ENCODE measurements at regions not wholly inside any gene's neighbourhood (a gene's known extent, or its start where the extent isn't known, plus 50 kb on each side); places are given as distances from the start of the nearest gene placed in this dataset.
A peak's percentile ranks its signal among the peaks of the same experiment; 100 is the strongest.

DNA sequence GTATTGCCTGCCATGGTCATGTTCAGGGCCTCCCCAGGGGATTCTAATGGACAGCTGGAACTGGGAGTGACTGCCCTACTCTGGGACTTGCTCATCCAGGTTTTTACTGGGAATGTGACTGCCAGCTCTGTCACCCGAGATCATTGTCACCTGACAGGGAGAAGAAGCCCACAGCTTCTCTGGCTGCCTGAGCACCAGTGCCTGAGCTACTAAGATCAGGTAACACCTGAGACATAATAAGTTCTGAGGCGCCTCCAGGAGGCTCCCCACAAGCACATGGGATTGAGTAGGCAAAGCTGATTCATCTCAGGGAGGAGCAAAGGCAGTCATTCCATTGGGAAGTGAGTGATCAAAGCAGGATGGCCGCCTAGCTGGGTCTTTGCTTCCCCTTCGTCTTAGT, 84.2 kb upstream of the GALNT18 start:
- no peak overlapping the region for H2AFZ ChIP-seq (ENCODE audit: low read length)
- H3K27ac ChIP-seq (ENCODE audit: insufficient read depth, low read length), result no peak overlapping the region
- H3K4me3 ChIP-seq (replicated peaks in 1 of 4; ENCODE audit: control extremely low read depth in 1 of 4, insufficient read depth in 1 of 4, low read depth in 3 of 4, low read length in 4 of 4), result no peak overlapping the region
- no peaks in the 10 kb centered on the region for H3K79me2 ChIP-seq (ENCODE audit: control insufficient read depth, insufficient read depth, low read length)
- no peak for DNase-seq (ENCODE audit: low read depth in 2 of 2)
- H3K27me3 ChIP-seq (ENCODE audit: control insufficient read depth, insufficient read depth, low read length), result peaks cover 5% of the 10 kb centered on the region
- no peaks in the 10 kb centered on the region for H3K4me1 ChIP-seq (ENCODE audit: control insufficient read depth, extremely low read depth, insufficient read depth, low read length)
- no peak overlapping the region for H3K9ac ChIP-seq (ENCODE audit: insufficient read depth, low read length)
- H3K36me3 ChIP-seq (ENCODE audit: control insufficient read depth, insufficient read depth, low read length), result no peaks in the 10 kb centered on the region
- no peak overlapping the region for H3K4me2 ChIP-seq (ENCODE audit: extremely low read depth, insufficient read depth, low read length)
- TF ChIP-seq, protein P1, sequence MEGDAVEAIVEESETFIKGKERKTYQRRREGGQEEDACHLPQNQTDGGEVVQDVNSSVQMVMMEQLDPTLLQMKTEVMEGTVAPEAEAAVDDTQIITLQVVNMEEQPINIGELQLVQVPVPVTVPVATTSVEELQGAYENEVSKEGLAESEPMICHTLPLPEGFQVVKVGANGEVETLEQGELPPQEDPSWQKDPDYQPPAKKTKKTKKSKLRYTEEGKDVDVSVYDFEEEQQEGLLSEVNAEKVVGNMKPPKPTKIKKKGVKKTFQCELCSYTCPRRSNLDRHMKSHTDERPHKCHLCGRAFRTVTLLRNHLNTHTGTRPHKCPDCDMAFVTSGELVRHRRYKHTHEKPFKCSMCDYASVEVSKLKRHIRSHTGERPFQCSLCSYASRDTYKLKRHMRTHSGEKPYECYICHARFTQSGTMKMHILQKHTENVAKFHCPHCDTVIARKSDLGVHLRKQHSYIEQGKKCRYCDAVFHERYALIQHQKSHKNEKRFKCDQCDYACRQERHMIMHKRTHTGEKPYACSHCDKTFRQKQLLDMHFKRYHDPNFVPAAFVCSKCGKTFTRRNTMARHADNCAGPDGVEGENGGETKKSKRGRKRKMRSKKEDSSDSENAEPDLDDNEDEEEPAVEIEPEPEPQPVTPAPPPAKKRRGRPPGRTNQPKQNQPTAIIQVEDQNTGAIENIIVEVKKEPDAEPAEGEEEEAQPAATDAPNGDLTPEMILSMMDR (conservative IDR thresholded peaks at IDR 0.05 in 1 of 2, IDR thresholded peaks at IDR 0.05 in 1 of 2; ENCODE audit: low read depth in 1 of 2, low read length in 2 of 2), result no peak
- no peak for TF ChIP-seq EZH2 (IDR thresholded peaks at IDR 0.05; ENCODE audit: low read length, missing control alignments)
- H3K9me3 ChIP-seq (ENCODE audit: control insufficient read depth, insufficient read depth, low read depth, low read length), result no peaks in the 10 kb centered on the region
- H4K20me1 ChIP-seq (ENCODE audit: control insufficient read depth, extremely low read depth, insufficient read depth, low read length), result no peaks in the 10 kb centered on the region

DNA sequence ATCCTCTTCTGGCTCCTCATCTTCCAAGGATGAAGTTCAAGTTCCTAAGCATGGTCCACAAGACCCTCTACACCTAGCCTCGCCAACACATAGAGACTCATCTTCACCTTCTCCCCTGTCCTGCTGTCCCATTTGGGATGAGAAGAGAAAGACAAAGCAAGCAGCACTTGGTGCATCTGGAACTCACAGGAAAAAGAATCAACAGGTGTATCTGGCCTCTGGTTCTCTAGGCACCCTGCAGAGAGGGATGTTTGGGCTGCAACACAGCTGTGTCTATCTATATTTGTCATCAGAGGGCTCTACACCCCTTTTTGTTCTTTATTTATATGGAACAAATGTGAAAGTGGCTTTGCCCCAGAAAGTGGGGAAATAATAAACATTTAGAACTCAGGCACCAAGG, 82.1 kb upstream of the GALNT18 start:
- no peak for TF ChIP-seq EZH2 (IDR thresholded peaks at IDR 0.05; ENCODE audit: low read length, missing control alignments)
- TF ChIP-seq, protein P1 (conservative IDR thresholded peaks at IDR 0.05 in 1 of 2, IDR thresholded peaks at IDR 0.05 in 1 of 2; ENCODE audit: low read depth in 1 of 2, low read length in 2 of 2), result no peak
- Histone ChIP-seq H3K9ac (ENCODE audit: insufficient read depth, low read length) (no peak overlapping the region), H2AFZ (ENCODE audit: low read length) (no peak overlapping the region), H3K4me1 (ENCODE audit: control insufficient read depth, extremely low read depth, insufficient read depth, low read length) (no peaks in the 10 kb centered on the region), H3K4me3 (replicated peaks in 1 of 4; ENCODE audit: control extremely low read depth in 1 of 4, insufficient read depth in 1 of 4, low read depth in 3 of 4, low read length in 4 of 4) (no peak overlapping the region), H3K79me2 (ENCODE audit: control insufficient read depth, insufficient read depth, low read length) (no peaks in the 10 kb centered on the region), H3K27me3 (ENCODE audit: control insufficient read depth, insufficient read depth, low read length) (peaks cover 5% of the 10 kb centered on the region), H4K20me1 (ENCODE audit: control insufficient read depth, extremely low read depth, insufficient read depth, low read length) (no peaks in the 10 kb centered on the region), H3K9me3 (ENCODE audit: control insufficient read depth, insufficient read depth, low read depth, low read length) (no peaks in the 10 kb centered on the region), H3K36me3 (ENCODE audit: control insufficient read depth, insufficient read depth, low read length) (no peaks in the 10 kb centered on the region), H3K4me2 (ENCODE audit: extremely low read depth, insufficient read depth, low read length) (no peak overlapping the region), H3K27ac (ENCODE audit: insufficient read depth, low read length) (no peak overlapping the region)
- DNase-seq (ENCODE audit: low read depth in 2 of 2), result no peak

DNA sequence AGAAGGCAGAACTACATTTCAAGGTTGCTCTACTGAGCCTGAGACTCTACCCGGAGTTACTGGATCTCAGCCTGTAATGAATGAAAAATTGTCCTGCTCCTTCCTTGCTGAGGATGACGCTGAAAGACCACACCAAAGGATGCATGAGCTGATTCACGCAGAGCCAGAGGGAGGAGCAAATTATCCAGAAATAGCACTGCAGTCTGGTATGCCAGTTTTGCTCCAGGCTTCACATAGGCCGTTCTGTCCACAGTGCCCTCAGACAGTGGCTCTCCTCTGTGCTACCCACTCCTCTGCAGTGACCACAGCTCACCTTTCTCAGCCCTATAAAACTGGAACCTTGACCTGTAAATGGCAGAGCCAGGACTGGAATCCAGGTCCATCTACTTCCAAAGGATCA, 79.3 kb upstream of the GALNT18 start:
- H3K36me3 ChIP-seq (ENCODE audit: control insufficient read depth, insufficient read depth, low read length), result no peaks in the 10 kb centered on the region
- H3K4me3 ChIP-seq (replicated peaks in 1 of 4; ENCODE audit: control extremely low read depth in 1 of 4, insufficient read depth in 1 of 4, low read depth in 3 of 4, low read length in 4 of 4), result no peak overlapping the region
- no peak overlapping the region for H3K4me2 ChIP-seq (ENCODE audit: extremely low read depth, insufficient read depth, low read length)
- no peaks in the 10 kb centered on the region for H4K20me1 ChIP-seq (ENCODE audit: control insufficient read depth, extremely low read depth, insufficient read depth, low read length)
- H3K4me1 ChIP-seq (ENCODE audit: control insufficient read depth, extremely low read depth, insufficient read depth, low read length), result no peaks in the 10 kb centered on the region
- no peaks in the 10 kb centered on the region for H3K9me3 ChIP-seq (ENCODE audit: control insufficient read depth, insufficient read depth, low read depth, low read length)
- peak; percentile 3 to 11 for DNase-seq (ENCODE audit: low read depth in 2 of 2)
- no peak overlapping the region for H3K27ac ChIP-seq (ENCODE audit: insufficient read depth, low read length)
- H3K27me3 ChIP-seq (ENCODE audit: control insufficient read depth, insufficient read depth, low read length), result no peaks in the 10 kb centered on the region
- H2AFZ ChIP-seq (ENCODE audit: low read length), result no peak overlapping the region
- no peak for TF ChIP-seq EZH2 (IDR thresholded peaks at IDR 0.05; ENCODE audit: low read length, missing control alignments)
- TF ChIP-seq, protein P1 (conservative IDR thresholded peaks at IDR 0.05 in 1 of 2, IDR thresholded peaks at IDR 0.05 in 1 of 2; ENCODE audit: low read depth in 1 of 2, low read length in 2 of 2), result no peak
- no peak overlapping the region for H3K9ac ChIP-seq (ENCODE audit: insufficient read depth, low read length)
- no peaks in the 10 kb centered on the region for H3K79me2 ChIP-seq (ENCODE audit: control insufficient read depth, insufficient read depth, low read length)

Measured in fibroblast of lung (primary cell).